HEK293 (cell line): ENCODE measurements at regions not wholly inside any gene's neighbourhood (a gene's known extent, or its start where the extent isn't known, plus 50 kb on each side); places are given as distances from the start of the nearest gene placed in this dataset.

ENCODE experiments used
- KLF9 ChIP-seq: fragments of 450-650 bp; formaldehyde crosslinking; IDR thresholded peaks from 2 replicates; pipeline ENCODE4 v1.5.1; 2016; ENCODE audit warnings: missing biosample characterization, missing genetic modification characterization, low read depth
- SCRT2 ChIP-seq: fragments of 450-650 bp; formaldehyde crosslinking; IDR thresholded peaks from 2 replicates; pipeline ENCODE4 v1.5.1; 2016; ENCODE audit warnings: missing biosample characterization, missing genetic modification characterization
- ZFP37 ChIP-seq: fragments of 450-650 bp; formaldehyde crosslinking; IDR thresholded peaks from 2 replicates; pipeline ENCODE4 v1.5.1; 2016; ENCODE audit warnings: missing biosample characterization, missing genetic modification characterization
- ZNF155 ChIP-seq: fragments of 450-650 bp; formaldehyde crosslinking; IDR thresholded peaks from 2 replicates; pipeline ENCODE4 v1.5.1; 2016; ENCODE audit warnings: missing biosample characterization, missing genetic modification characterization
- ZNF223 ChIP-seq: fragments of 450-650 bp; formaldehyde crosslinking; IDR thresholded peaks from 2 replicates; pipeline ENCODE4 v1.5.1; 2016; ENCODE audit warnings: missing biosample characterization, missing genetic modification characterization
- ZNF510 ChIP-seq: fragments of 450-650 bp; formaldehyde crosslinking; IDR thresholded peaks from 2 replicates; pipeline ENCODE4 v1.5.1; 2018; ENCODE audit warnings: mild to moderate bottlenecking, missing genetic modification characterization, missing biosample characterization; ENCODE audit not compliant: insufficient replicate concordance
- ZNF707 ChIP-seq: fragments of 450-650 bp; formaldehyde crosslinking; IDR thresholded peaks from 2 replicates; pipeline ENCODE4 v1.5.1; 2016; ENCODE audit warnings: missing biosample characterization, missing genetic modification characterization
- TF ChIP-seq, protein P1 (sequence below): fragments of 450-650 bp; formaldehyde crosslinking; IDR thresholded peaks from 2 replicates; pipeline ENCODE4 v1.5.1; 2016; ENCODE audit warnings: missing biosample characterization, missing genetic modification characterization
- TF ChIP-seq, protein P2 (sequence below): fragments of 450-650 bp; formaldehyde crosslinking; IDR thresholded peaks from 2 replicates; pipeline ENCODE4 v1.5.1; 2016; ENCODE audit warnings: missing biosample characterization, missing genetic modification characterization
- TF ChIP-seq, protein P3 (sequence below): fragments of 450-650 bp; formaldehyde crosslinking; IDR thresholded peaks from 2 replicates; pipeline ENCODE4 v1.5.1; 2016; ENCODE audit warnings: missing biosample characterization, missing genetic modification characterization
- TF ChIP-seq, protein P4 (sequence below): fragments of 450-650 bp; formaldehyde crosslinking; IDR thresholded peaks from 2 replicates; pipeline ENCODE4 v1.5.1; 2016; ENCODE audit warnings: missing biosample characterization, missing genetic modification characterization
- TF ChIP-seq, protein P5 (sequence below): fragments of 450-650 bp; formaldehyde crosslinking; IDR thresholded peaks from 2 replicates; pipeline ENCODE4 v1.5.1; 2016; ENCODE audit warnings: missing biosample characterization, missing genetic modification characterization

DNA sequence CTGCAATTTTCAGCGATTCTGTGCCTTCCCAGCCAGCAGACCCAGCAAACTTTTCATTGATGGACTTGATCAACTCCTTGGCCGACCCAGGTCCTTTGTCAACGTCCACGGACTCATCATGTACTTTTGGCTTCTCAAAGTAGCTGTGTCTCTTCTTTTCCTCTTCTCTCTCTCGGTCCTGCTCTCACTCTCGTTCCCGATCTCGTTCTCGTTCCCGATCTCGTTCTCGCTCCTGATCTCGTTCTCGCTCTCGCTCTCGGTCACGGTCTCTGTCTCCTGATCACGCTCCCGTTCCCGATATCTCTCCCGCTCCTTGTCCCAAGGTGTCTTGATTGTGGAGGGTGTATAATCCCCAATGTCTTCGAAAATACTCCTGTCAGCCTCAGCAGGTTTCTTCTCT, 219.5 kb upstream of the FANCL start:
- TF ChIP-seq, protein P1, sequence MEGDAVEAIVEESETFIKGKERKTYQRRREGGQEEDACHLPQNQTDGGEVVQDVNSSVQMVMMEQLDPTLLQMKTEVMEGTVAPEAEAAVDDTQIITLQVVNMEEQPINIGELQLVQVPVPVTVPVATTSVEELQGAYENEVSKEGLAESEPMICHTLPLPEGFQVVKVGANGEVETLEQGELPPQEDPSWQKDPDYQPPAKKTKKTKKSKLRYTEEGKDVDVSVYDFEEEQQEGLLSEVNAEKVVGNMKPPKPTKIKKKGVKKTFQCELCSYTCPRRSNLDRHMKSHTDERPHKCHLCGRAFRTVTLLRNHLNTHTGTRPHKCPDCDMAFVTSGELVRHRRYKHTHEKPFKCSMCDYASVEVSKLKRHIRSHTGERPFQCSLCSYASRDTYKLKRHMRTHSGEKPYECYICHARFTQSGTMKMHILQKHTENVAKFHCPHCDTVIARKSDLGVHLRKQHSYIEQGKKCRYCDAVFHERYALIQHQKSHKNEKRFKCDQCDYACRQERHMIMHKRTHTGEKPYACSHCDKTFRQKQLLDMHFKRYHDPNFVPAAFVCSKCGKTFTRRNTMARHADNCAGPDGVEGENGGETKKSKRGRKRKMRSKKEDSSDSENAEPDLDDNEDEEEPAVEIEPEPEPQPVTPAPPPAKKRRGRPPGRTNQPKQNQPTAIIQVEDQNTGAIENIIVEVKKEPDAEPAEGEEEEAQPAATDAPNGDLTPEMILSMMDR (tag by site-specific recombination) = no peak
- TF ChIP-seq, protein P2, sequence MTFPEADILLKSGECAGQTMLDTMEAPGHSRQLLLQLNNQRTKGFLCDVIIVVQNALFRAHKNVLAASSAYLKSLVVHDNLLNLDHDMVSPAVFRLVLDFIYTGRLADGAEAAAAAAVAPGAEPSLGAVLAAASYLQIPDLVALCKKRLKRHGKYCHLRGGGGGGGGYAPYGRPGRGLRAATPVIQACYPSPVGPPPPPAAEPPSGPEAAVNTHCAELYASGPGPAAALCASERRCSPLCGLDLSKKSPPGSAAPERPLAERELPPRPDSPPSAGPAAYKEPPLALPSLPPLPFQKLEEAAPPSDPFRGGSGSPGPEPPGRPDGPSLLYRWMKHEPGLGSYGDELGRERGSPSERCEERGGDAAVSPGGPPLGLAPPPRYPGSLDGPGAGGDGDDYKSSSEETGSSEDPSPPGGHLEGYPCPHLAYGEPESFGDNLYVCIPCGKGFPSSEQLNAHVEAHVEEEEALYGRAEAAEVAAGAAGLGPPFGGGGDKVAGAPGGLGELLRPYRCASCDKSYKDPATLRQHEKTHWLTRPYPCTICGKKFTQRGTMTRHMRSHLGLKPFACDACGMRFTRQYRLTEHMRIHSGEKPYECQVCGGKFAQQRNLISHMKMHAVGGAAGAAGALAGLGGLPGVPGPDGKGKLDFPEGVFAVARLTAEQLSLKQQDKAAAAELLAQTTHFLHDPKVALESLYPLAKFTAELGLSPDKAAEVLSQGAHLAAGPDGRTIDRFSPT (tag by site-specific recombination) = no peak
- TF ChIP-seq, protein P3, sequence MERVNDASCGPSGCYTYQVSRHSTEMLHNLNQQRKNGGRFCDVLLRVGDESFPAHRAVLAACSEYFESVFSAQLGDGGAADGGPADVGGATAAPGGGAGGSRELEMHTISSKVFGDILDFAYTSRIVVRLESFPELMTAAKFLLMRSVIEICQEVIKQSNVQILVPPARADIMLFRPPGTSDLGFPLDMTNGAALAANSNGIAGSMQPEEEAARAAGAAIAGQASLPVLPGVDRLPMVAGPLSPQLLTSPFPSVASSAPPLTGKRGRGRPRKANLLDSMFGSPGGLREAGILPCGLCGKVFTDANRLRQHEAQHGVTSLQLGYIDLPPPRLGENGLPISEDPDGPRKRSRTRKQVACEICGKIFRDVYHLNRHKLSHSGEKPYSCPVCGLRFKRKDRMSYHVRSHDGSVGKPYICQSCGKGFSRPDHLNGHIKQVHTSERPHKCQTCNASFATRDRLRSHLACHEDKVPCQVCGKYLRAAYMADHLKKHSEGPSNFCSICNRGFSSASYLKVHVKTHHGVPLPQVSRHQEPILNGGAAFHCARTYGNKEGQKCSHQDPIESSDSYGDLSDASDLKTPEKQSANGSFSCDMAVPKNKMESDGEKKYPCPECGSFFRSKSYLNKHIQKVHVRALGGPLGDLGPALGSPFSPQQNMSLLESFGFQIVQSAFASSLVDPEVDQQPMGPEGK (tag by site-specific recombination) = no peak
- TF ChIP-seq ZNF155 (no peak), ZNF510 (tag by site-specific recombination) (no peak), ZFP37 (tag by site-specific recombination) (no peak), KLF9 (no peak), ZNF707 (tag by site-specific recombination) (no peak), ZNF223 (tag by site-specific recombination) (no peak), SCRT2 (tag by site-specific recombination) (no peak)
- TF ChIP-seq, protein P4, sequence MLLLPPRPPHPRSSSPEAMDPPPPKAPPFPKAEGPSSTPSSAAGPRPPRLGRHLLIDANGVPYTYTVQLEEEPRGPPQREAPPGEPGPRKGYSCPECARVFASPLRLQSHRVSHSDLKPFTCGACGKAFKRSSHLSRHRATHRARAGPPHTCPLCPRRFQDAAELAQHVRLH = no peak
- TF ChIP-seq, protein P5, sequence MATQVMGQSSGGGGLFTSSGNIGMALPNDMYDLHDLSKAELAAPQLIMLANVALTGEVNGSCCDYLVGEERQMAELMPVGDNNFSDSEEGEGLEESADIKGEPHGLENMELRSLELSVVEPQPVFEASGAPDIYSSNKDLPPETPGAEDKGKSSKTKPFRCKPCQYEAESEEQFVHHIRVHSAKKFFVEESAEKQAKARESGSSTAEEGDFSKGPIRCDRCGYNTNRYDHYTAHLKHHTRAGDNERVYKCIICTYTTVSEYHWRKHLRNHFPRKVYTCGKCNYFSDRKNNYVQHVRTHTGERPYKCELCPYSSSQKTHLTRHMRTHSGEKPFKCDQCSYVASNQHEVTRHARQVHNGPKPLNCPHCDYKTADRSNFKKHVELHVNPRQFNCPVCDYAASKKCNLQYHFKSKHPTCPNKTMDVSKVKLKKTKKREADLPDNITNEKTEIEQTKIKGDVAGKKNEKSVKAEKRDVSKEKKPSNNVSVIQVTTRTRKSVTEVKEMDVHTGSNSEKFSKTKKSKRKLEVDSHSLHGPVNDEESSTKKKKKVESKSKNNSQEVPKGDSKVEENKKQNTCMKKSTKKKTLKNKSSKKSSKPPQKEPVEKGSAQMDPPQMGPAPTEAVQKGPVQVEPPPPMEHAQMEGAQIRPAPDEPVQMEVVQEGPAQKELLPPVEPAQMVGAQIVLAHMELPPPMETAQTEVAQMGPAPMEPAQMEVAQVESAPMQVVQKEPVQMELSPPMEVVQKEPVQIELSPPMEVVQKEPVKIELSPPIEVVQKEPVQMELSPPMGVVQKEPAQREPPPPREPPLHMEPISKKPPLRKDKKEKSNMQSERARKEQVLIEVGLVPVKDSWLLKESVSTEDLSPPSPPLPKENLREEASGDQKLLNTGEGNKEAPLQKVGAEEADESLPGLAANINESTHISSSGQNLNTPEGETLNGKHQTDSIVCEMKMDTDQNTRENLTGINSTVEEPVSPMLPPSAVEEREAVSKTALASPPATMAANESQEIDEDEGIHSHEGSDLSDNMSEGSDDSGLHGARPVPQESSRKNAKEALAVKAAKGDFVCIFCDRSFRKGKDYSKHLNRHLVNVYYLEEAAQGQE (tag by site-specific recombination) = no peak
